ENCODE measurements at regions not wholly inside any gene's neighbourhood (a gene's known extent, or its start where the extent isn't known, plus 50 kb on each side); places are given as distances from the start of the nearest gene placed in this dataset.

DNA sequence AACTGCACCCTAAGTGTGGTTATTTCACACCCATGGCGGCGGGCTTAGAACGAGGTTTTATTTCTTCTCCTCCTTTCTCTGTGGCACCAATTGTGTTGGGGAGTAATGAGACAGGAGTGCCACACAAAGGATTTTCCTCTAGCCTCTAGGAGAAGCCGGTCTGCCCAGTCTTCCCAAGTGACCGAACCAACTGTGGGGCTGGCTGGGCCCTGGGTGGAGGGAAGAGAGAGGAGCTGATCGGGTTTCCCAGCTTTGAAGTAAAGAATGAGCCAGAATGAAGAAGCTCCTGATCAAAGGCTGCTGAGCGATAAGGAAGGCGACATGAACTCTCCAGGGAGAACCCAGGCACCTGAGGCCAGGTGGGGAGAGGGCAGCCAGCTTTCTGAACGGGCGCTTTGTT lies 616.0 kb upstream of the BTBD3 start:
- ATAC-seq (no peak), FAIRE-seq (no peak), DNase-seq (ENCODE audit: low read depth, low spot score) (no peak)
- H2AFZ ChIP-seq (ENCODE audit: control insufficient read depth, low read depth, low read length), result no peak overlapping the region
- H3K36me3 ChIP-seq (ENCODE audit: control insufficient read depth in 2 of 2, insufficient read depth in 2 of 2, low read length in 1 of 2), result no peaks in the 10 kb centered on the region
- H3K9me3 ChIP-seq (replicated peaks; ENCODE audit: control insufficient read depth, insufficient read depth, low read length), result no peaks in the 10 kb centered on the region
- WGBS (ENCODE audit: insufficient coverage, insufficient replicate concordance, low lambda C conversion rate, missing lambda C conversion rate), result 43% methylated on average over 10 of the region's 10 CpGs
- no peak overlapping the region for H3K9ac ChIP-seq (ENCODE audit: control insufficient read depth, insufficient read depth, low read length)
- H3K27me3 ChIP-seq (replicated peaks in 1 of 2; ENCODE audit: control insufficient read depth in 2 of 2, insufficient read depth in 2 of 2, low read length in 1 of 2), result no peaks in the 10 kb centered on the region
- ChIA-PET CTCF (interaction anchor here (1.6 kb wide), 1 partner anchor 12 kb away, joined by 5 read pairs; no protein-coding TSS in a partner anchor), RAD21 (ENCODE audit: unreplicated experiment) (no interaction called here), SMC1A (ENCODE audit: uncharacterized antibody, unreplicated experiment) (interaction anchor here (0.8 to 2.3 kb wide), 6 partner anchors 13 to 60 kb away, joined by 3 to 10 read pairs (median 4); no protein-coding TSS in a partner anchor), POLR2A (no interaction called here)
- H3K4me3 ChIP-seq, result no peak overlapping the region
- no peak overlapping the region for H3K4me2 ChIP-seq (ENCODE audit: control insufficient read depth, insufficient read depth)
- no TSS peak for BruUV-seq (replicated peaks)
- in situ Hi-C loops (cut with MboI) (no loop called here), intact Hi-C loops (cut with micrococcal nuclease; ENCODE audit: unreplicated experiment) (loop anchor here (5.0 kb wide), 1 partner anchor 81 kb away; no protein-coding TSS in a partner anchor)
- H3K27ac ChIP-seq (ENCODE audit: control insufficient read depth, insufficient read depth), result no peak overlapping the region
- H3K79me2 ChIP-seq (ENCODE audit: control insufficient read depth, insufficient read depth, low read length), result no peaks in the 10 kb centered on the region
- H3K4me1 ChIP-seq (ENCODE audit: control insufficient read depth, insufficient read depth, low read length), result no peaks in the 10 kb centered on the region
- H4K20me1 ChIP-seq (ENCODE audit: control insufficient read depth, insufficient read depth), result no peaks in the 10 kb centered on the region
- TF ChIP-seq EED (IDR thresholded peaks at IDR 0.05; ENCODE audit: low read depth), result no peak
- TF ChIP-seq YBX1 (IDR thresholded peaks at IDR 0.05), result no peak
- TF ChIP-seq HCFC1 (IDR thresholded peaks at IDR 0.05; ENCODE audit: low read length), result no peak
- no peak for TF ChIP-seq BRCA1 (IDR thresholded peaks at IDR 0.05; ENCODE audit: low read depth, low read length)
- no peak for TF ChIP-seq SREBF2 (IDR thresholded peaks at IDR 0.05; ENCODE audit: low read length)
- no peak for TF ChIP-seq WRNIP1 (IDR thresholded peaks at IDR 0.05; ENCODE audit: borderline replicate concordance, low read depth, low read length)
- TF ChIP-seq, protein P1, sequence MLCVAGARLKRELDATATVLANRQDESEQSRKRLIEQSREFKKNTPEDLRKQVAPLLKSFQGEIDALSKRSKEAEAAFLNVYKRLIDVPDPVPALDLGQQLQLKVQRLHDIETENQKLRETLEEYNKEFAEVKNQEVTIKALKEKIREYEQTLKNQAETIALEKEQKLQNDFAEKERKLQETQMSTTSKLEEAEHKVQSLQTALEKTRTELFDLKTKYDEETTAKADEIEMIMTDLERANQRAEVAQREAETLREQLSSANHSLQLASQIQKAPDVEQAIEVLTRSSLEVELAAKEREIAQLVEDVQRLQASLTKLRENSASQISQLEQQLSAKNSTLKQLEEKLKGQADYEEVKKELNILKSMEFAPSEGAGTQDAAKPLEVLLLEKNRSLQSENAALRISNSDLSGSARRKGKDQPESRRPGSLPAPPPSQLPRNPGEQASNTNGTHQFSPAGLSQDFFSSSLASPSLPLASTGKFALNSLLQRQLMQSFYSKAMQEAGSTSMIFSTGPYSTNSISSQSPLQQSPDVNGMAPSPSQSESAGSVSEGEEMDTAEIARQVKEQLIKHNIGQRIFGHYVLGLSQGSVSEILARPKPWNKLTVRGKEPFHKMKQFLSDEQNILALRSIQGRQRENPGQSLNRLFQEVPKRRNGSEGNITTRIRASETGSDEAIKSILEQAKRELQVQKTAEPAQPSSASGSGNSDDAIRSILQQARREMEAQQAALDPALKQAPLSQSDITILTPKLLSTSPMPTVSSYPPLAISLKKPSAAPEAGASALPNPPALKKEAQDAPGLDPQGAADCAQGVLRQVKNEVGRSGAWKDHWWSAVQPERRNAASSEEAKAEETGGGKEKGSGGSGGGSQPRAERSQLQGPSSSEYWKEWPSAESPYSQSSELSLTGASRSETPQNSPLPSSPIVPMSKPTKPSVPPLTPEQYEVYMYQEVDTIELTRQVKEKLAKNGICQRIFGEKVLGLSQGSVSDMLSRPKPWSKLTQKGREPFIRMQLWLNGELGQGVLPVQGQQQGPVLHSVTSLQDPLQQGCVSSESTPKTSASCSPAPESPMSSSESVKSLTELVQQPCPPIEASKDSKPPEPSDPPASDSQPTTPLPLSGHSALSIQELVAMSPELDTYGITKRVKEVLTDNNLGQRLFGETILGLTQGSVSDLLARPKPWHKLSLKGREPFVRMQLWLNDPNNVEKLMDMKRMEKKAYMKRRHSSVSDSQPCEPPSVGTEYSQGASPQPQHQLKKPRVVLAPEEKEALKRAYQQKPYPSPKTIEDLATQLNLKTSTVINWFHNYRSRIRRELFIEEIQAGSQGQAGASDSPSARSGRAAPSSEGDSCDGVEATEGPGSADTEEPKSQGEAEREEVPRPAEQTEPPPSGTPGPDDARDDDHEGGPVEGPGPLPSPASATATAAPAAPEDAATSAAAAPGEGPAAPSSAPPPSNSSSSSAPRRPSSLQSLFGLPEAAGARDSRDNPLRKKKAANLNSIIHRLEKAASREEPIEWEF (IDR thresholded peaks at IDR 0.05; ENCODE audit: insufficient replicate concordance, low read depth, low read length), result no peak
- no peak for TF ChIP-seq SMAD5 (IDR thresholded peaks at IDR 0.05; ENCODE audit: low read depth)
- TF ChIP-seq CHD2 (IDR thresholded peaks at IDR 0.05; ENCODE audit: borderline replicate concordance, low read depth, low read length), result no peak
- TF ChIP-seq, protein P2, sequence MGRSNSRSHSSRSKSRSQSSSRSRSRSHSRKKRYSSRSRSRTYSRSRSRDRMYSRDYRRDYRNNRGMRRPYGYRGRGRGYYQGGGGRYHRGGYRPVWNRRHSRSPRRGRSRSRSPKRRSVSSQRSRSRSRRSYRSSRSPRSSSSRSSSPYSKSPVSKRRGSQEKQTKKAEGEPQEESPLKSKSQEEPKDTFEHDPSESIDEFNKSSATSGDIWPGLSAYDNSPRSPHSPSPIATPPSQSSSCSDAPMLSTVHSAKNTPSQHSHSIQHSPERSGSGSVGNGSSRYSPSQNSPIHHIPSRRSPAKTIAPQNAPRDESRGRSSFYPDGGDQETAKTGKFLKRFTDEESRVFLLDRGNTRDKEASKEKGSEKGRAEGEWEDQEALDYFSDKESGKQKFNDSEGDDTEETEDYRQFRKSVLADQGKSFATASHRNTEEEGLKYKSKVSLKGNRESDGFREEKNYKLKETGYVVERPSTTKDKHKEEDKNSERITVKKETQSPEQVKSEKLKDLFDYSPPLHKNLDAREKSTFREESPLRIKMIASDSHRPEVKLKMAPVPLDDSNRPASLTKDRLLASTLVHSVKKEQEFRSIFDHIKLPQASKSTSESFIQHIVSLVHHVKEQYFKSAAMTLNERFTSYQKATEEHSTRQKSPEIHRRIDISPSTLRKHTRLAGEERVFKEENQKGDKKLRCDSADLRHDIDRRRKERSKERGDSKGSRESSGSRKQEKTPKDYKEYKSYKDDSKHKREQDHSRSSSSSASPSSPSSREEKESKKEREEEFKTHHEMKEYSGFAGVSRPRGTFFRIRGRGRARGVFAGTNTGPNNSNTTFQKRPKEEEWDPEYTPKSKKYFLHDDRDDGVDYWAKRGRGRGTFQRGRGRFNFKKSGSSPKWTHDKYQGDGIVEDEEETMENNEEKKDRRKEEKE (IDR thresholded peaks at IDR 0.05), result no peak
- TF ChIP-seq, protein P3, sequence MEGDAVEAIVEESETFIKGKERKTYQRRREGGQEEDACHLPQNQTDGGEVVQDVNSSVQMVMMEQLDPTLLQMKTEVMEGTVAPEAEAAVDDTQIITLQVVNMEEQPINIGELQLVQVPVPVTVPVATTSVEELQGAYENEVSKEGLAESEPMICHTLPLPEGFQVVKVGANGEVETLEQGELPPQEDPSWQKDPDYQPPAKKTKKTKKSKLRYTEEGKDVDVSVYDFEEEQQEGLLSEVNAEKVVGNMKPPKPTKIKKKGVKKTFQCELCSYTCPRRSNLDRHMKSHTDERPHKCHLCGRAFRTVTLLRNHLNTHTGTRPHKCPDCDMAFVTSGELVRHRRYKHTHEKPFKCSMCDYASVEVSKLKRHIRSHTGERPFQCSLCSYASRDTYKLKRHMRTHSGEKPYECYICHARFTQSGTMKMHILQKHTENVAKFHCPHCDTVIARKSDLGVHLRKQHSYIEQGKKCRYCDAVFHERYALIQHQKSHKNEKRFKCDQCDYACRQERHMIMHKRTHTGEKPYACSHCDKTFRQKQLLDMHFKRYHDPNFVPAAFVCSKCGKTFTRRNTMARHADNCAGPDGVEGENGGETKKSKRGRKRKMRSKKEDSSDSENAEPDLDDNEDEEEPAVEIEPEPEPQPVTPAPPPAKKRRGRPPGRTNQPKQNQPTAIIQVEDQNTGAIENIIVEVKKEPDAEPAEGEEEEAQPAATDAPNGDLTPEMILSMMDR (IDR thresholded peaks at IDR 0.05 in 2 of 3, conservative IDR thresholded peaks at IDR 0.05 in 1 of 3; ENCODE audit: control insufficient read depth in 2 of 3, extremely low read depth in 1 of 3, insufficient read depth in 1 of 3, low read depth in 3 of 3, low read length in 3 of 3), result no peak
- TF ChIP-seq SRF (IDR thresholded peaks at IDR 0.05; ENCODE audit: low read depth in 2 of 2, low read length in 2 of 2), result no peak
- no peak for TF ChIP-seq NR2C1 (IDR thresholded peaks at IDR 0.05)
- TF ChIP-seq NFYA (IDR thresholded peaks at IDR 0.05; ENCODE audit: borderline replicate concordance, low read depth, low read length), result no peak
- no peak for TF ChIP-seq POLR2AphosphoS2 (IDR thresholded peaks at IDR 0.05; ENCODE audit: low read depth, low read length)
- TF ChIP-seq RCOR1 (conservative IDR thresholded peaks at IDR 0.05; ENCODE audit: low read depth, low read length), result no peak

Measured in GM12878 (cell line).